ENCODE measurements at regions not wholly inside any gene's neighbourhood (a gene's known extent, or its start where the extent isn't known, plus 50 kb on each side); places are given as distances from the start of the nearest gene placed in this dataset.

DNA sequence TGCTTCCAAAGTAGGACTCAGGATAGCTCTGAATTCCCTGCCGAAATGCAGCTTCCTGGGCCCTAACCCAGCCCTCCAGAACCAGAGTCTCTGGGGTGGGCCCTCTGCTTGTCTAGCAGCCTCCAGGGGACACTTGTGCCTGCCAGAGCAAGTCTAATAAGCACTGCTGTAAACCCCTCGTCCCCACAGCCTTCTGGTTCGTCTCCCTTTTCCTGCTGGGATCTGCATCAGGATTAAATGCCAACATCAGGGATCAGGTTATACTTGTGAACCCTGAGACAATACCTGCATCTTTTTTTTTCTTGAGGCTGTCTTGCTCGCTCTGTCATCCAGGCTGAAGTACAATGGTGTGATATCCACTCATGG lies 282.0 kb downstream of the SEC14L1 start:
- H3K9me3 ChIP-seq (ENCODE audit: control insufficient read depth in 4 of 4, low read length in 3 of 4) = no peaks in the 10 kb centered on the region
- no peak overlapping the region for H3K4me3 ChIP-seq (ENCODE audit: low read depth in 1 of 3, low read length in 3 of 3)
- DNase-seq (ENCODE audit: low spot score) = no peak
- no peak for TF ChIP-seq HNF4G (IDR thresholded peaks at IDR 0.05)
- TF ChIP-seq, protein P1, sequence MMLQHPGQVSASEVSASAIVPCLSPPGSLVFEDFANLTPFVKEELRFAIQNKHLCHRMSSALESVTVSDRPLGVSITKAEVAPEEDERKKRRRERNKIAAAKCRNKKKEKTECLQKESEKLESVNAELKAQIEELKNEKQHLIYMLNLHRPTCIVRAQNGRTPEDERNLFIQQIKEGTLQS (IDR thresholded peaks at IDR 0.05) = no peak
- TF ChIP-seq, protein P2, sequence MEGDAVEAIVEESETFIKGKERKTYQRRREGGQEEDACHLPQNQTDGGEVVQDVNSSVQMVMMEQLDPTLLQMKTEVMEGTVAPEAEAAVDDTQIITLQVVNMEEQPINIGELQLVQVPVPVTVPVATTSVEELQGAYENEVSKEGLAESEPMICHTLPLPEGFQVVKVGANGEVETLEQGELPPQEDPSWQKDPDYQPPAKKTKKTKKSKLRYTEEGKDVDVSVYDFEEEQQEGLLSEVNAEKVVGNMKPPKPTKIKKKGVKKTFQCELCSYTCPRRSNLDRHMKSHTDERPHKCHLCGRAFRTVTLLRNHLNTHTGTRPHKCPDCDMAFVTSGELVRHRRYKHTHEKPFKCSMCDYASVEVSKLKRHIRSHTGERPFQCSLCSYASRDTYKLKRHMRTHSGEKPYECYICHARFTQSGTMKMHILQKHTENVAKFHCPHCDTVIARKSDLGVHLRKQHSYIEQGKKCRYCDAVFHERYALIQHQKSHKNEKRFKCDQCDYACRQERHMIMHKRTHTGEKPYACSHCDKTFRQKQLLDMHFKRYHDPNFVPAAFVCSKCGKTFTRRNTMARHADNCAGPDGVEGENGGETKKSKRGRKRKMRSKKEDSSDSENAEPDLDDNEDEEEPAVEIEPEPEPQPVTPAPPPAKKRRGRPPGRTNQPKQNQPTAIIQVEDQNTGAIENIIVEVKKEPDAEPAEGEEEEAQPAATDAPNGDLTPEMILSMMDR (IDR thresholded peaks at IDR 0.05; ENCODE audit: low read depth, low read length, missing input control) = no peak
- no peak for TF ChIP-seq RAD21 (IDR thresholded peaks at IDR 0.05)
- no peak for TF ChIP-seq NR2F2 (IDR thresholded peaks at IDR 0.05)
- H3K4me1 ChIP-seq (ENCODE audit: control insufficient read depth in 4 of 4, insufficient read depth in 4 of 4, low read length in 3 of 4) = peaks cover 29 to 72% (median 54%) of the 10 kb centered on the region in 4 donors
- H3K27ac ChIP-seq (ENCODE audit: low read depth in 1 of 2, low read length in 2 of 2) = peak overlapping the region; percentile 84 to 96
- peaks cover 0 to 2% (median 0%) of the 10 kb centered on the region in 4 donors for H3K36me3 ChIP-seq (ENCODE audit: control insufficient read depth in 4 of 4, insufficient read depth in 3 of 4, low read depth in 1 of 4, low read length in 3 of 4)
- 91% methylated on average over 4 of the region's 4 CpGs for WGBS
- H3K9ac ChIP-seq (ENCODE audit: low read depth in 1 of 2, low read length in 2 of 2) = no peak overlapping the region
- no peaks in the 10 kb centered on the region for H3K27me3 ChIP-seq (ENCODE audit: control insufficient read depth in 4 of 4, insufficient read depth in 4 of 4, low read length in 3 of 4)

DNA sequence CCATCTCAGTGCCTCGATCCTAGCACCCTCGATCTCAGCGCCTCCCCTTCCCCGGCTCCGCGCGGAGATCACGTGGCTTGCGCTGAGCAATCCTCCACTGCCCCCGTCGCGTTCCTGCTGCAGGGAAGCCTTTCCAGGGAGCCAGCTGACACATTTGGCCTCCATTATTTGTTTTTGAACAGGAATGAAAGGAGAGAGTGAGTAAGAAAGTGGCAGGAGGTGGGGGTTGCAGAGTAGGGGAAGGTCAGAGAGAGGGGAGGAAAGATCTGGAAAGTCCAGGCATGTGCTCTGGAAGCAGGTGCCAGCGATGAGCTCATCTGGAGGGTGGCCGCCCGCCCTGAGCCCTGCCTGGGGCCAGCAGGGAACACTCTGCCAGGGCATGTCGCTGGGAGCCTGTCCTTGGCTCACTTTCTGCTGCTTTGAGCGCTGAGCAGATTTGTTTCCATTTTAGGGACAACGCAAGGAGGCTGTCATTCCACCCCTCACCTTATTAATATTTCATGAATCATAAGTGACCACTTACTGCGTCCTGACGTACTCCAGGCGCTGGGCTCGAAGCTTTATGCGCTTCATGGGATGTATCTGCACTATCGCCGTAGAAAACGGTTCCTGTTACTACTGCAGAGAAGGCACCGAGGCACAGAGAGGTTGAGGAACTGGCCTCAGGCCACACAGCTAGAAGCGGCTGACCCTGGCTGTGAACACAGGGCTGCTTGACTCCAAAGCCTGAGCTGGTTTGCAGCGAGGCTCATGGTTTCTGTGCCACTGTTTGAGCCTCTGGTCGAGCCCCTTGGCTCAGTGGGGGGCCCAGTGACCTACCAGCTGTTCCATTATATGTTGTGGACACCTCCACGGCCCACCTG lies 283.1 kb downstream of the SEC14L1 start:
- Histone ChIP-seq H3K9ac (ENCODE audit: low read depth in 1 of 2, low read length in 2 of 2) (peak overlapping the region; percentile 8 to 34), H3K4me3 (ENCODE audit: low read depth in 1 of 3, low read length in 3 of 3) (no peak overlapping the region), H3K4me1 (ENCODE audit: control insufficient read depth in 4 of 4, insufficient read depth in 4 of 4, low read length in 3 of 4) (peaks cover 32 to 83% (median 64%) of the 10 kb centered on the region in 4 donors), H3K36me3 (ENCODE audit: control insufficient read depth in 4 of 4, insufficient read depth in 3 of 4, low read depth in 1 of 4, low read length in 3 of 4) (no peaks in the 10 kb centered on the region), H3K27me3 (ENCODE audit: control insufficient read depth in 4 of 4, insufficient read depth in 4 of 4, low read length in 3 of 4) (no peaks in the 10 kb centered on the region), H3K27ac (ENCODE audit: low read depth in 1 of 2, low read length in 2 of 2) (peak overlapping the region; percentile 84 to 91), H3K9me3 (ENCODE audit: control insufficient read depth in 4 of 4, low read length in 3 of 4) (no peaks in the 10 kb centered on the region)
- TF ChIP-seq, protein P3, sequence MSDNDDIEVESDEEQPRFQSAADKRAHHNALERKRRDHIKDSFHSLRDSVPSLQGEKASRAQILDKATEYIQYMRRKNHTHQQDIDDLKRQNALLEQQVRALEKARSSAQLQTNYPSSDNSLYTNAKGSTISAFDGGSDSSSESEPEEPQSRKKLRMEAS (IDR thresholded peaks at IDR 0.05) = peak; percentile 90
- TF ChIP-seq RXRA (IDR thresholded peaks at IDR 0.05) = peak; percentile 78 to 82
- peak; percentile 32 to 34 for TF ChIP-seq HNF4A (conservative IDR thresholded peaks at IDR 0.05)
- TF ChIP-seq, protein P4, sequence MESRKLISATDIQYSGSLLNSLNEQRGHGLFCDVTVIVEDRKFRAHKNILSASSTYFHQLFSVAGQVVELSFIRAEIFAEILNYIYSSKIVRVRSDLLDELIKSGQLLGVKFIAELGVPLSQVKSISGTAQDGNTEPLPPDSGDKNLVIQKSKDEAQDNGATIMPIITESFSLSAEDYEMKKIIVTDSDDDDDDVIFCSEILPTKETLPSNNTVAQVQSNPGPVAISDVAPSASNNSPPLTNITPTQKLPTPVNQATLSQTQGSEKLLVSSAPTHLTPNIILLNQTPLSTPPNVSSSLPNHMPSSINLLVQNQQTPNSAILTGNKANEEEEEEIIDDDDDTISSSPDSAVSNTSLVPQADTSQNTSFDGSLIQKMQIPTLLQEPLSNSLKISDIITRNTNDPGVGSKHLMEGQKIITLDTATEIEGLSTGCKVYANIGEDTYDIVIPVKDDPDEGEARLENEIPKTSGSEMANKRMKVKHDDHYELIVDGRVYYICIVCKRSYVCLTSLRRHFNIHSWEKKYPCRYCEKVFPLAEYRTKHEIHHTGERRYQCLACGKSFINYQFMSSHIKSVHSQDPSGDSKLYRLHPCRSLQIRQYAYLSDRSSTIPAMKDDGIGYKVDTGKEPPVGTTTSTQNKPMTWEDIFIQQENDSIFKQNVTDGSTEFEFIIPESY (IDR thresholded peaks at IDR 0.05) = no peak
- TF ChIP-seq FOXA1 (IDR thresholded peaks at IDR 0.05) = no peak
- TF ChIP-seq, protein P1 (IDR thresholded peaks at IDR 0.05) = peak; percentile 74
- peak; percentile 82 for TF ChIP-seq YY1 (IDR thresholded peaks at IDR 0.05)
- TF ChIP-seq SP1 (IDR thresholded peaks at IDR 0.05) = peak; percentile 57
- no peak for TF ChIP-seq GABPA (IDR thresholded peaks at IDR 0.05 in 1 of 2, conservative IDR thresholded peaks at IDR 0.05 in 1 of 2)
- no peak for TF ChIP-seq FOXA2 (IDR thresholded peaks at IDR 0.05)
- TF ChIP-seq TAF1 (conservative IDR thresholded peaks at IDR 0.05) = no peak
- no peak for TF ChIP-seq HNF4G (IDR thresholded peaks at IDR 0.05)
- TF ChIP-seq JUND (IDR thresholded peaks at IDR 0.05) = peak; percentile 94 to 97
- TF ChIP-seq, protein P2 (IDR thresholded peaks at IDR 0.05; ENCODE audit: low read depth, low read length, missing input control) = no peak
- TF ChIP-seq, protein P5, sequence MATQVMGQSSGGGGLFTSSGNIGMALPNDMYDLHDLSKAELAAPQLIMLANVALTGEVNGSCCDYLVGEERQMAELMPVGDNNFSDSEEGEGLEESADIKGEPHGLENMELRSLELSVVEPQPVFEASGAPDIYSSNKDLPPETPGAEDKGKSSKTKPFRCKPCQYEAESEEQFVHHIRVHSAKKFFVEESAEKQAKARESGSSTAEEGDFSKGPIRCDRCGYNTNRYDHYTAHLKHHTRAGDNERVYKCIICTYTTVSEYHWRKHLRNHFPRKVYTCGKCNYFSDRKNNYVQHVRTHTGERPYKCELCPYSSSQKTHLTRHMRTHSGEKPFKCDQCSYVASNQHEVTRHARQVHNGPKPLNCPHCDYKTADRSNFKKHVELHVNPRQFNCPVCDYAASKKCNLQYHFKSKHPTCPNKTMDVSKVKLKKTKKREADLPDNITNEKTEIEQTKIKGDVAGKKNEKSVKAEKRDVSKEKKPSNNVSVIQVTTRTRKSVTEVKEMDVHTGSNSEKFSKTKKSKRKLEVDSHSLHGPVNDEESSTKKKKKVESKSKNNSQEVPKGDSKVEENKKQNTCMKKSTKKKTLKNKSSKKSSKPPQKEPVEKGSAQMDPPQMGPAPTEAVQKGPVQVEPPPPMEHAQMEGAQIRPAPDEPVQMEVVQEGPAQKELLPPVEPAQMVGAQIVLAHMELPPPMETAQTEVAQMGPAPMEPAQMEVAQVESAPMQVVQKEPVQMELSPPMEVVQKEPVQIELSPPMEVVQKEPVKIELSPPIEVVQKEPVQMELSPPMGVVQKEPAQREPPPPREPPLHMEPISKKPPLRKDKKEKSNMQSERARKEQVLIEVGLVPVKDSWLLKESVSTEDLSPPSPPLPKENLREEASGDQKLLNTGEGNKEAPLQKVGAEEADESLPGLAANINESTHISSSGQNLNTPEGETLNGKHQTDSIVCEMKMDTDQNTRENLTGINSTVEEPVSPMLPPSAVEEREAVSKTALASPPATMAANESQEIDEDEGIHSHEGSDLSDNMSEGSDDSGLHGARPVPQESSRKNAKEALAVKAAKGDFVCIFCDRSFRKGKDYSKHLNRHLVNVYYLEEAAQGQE (IDR thresholded peaks at IDR 0.05) = no peak
- TF ChIP-seq NR2F2 (IDR thresholded peaks at IDR 0.05) = peak; percentile 80
- TF ChIP-seq EGR1 (IDR thresholded peaks at IDR 0.05; ENCODE audit: low read depth in 2 of 2) = no peak
- peak; percentile 41 to 42 for TF ChIP-seq RAD21 (IDR thresholded peaks at IDR 0.05)
- no peak for DNase-seq (ENCODE audit: low spot score)
- 69% methylated on average over 31 of the region's 31 CpGs for WGBS

Measured in liver (tissue), 8 donors.